Hepatocyte (in vitro differentiated cells): ENCODE measurements at regions not wholly inside any gene's neighbourhood (a gene's known extent, or its start where the extent isn't known, plus 50 kb on each side); places are given as distances from the start of the nearest gene placed in this dataset.

Experiments
- EZH2phosphoT487 ChIP-seq: fragments of 200-600 bp; sonication (generic); IDR thresholded peaks from one replicate; pipeline ENCODE4 v1.6.1; 2018; ENCODE audit warnings: antibody characterized with exemption, mild to moderate bottlenecking, low read depth, moderate library complexity; ENCODE audit not compliant: unreplicated experiment, severe bottlenecking
- TF ChIP-seq, protein P1 (sequence below): fragments of 200-600 bp; sonication (generic); IDR thresholded peaks from 2 replicates; pipeline ENCODE4 v1.5.1; 2016; ENCODE audit warnings: antibody characterized with exemption, mild to moderate bottlenecking; ENCODE audit not compliant: poor library complexity

DNA sequence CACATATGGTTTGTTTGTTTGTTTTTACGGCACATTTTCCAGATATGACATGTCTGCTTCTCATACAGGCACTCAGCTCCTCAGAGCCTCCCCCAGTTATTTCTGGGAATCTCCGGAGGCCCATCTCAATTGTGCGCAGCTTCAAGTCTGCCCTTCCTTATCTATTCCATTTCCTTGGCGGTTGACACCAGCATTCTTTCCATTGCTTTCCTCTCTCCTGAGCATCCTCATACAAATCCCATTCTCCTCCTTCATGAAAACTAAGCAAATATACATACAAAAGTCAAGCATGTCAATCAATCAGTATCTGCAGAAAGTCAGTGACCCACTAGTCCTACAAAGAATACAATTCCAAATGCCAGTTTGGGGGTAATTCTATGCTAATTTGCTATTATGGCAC, 166.7 kb downstream of the SQOR start:
- no peak for TF ChIP-seq EZH2phosphoT487
- TF ChIP-seq, protein P1, sequence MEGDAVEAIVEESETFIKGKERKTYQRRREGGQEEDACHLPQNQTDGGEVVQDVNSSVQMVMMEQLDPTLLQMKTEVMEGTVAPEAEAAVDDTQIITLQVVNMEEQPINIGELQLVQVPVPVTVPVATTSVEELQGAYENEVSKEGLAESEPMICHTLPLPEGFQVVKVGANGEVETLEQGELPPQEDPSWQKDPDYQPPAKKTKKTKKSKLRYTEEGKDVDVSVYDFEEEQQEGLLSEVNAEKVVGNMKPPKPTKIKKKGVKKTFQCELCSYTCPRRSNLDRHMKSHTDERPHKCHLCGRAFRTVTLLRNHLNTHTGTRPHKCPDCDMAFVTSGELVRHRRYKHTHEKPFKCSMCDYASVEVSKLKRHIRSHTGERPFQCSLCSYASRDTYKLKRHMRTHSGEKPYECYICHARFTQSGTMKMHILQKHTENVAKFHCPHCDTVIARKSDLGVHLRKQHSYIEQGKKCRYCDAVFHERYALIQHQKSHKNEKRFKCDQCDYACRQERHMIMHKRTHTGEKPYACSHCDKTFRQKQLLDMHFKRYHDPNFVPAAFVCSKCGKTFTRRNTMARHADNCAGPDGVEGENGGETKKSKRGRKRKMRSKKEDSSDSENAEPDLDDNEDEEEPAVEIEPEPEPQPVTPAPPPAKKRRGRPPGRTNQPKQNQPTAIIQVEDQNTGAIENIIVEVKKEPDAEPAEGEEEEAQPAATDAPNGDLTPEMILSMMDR = no peak
